ENCODE measurements at regions not wholly inside any gene's neighbourhood (a gene's known extent, or its start where the extent isn't known, plus 50 kb on each side); places are given as distances from the start of the nearest gene placed in this dataset.

DNA sequence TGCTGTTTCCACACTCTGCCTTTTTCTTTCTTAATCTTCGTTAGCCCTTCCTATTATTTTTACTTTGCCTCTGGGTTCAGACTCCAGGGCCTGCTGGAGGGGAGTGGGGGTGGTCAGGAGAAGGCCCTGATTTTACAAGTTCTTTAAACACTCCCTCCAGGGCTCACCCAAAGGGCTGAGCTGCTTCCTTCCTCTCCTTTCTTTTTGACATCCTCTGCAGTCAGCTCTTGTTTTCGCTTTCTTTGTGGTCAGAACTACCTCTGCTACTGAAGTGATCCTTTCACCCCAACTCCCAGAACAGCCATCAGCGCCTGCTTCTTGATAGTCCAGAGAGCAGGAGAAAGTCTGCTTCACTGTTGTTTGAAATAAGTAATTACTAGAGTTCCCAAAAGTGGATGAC is 925.7 kb downstream of the EPHA4 start:
- in situ Hi-C loops (cut with MboI; ENCODE audit: low pct_unique_long_range_greater_than_20kb, low sequenced_read_pairs, unreplicated experiment): no loop called here
- TF ChIP-seq CTCF (IDR thresholded peaks at IDR 0.05; ENCODE audit: extremely low read depth, insufficient read depth, missing control alignments): no peak
- no peak for DNase-seq (ENCODE audit: low spot score)

DNA sequence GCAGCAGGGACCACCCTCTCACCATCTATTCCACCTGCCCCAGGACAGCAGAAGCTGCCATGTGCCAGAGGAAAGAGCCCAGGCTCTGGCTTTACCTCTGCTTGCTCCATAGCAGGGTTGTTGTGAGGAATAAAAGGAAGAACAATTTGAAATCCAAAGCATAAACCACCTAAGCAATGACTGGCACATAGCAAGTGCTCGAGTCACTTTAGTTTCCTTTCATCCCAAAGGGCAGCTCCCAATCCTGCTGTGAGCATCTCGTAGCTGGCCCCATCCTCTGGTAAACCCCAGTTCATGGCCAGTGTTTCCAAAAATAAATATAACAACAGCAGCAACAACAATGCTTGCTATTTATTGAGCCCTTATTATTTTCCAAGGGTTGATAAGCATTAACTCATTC is 923.5 kb downstream of the EPHA4 start:
- DNase-seq (ENCODE audit: low spot score): no peak
- in situ Hi-C loops (cut with MboI; ENCODE audit: low pct_unique_long_range_greater_than_20kb, low sequenced_read_pairs, unreplicated experiment): no loop called here
- TF ChIP-seq CTCF (IDR thresholded peaks at IDR 0.05; ENCODE audit: extremely low read depth, insufficient read depth, missing control alignments): no peak

DNA sequence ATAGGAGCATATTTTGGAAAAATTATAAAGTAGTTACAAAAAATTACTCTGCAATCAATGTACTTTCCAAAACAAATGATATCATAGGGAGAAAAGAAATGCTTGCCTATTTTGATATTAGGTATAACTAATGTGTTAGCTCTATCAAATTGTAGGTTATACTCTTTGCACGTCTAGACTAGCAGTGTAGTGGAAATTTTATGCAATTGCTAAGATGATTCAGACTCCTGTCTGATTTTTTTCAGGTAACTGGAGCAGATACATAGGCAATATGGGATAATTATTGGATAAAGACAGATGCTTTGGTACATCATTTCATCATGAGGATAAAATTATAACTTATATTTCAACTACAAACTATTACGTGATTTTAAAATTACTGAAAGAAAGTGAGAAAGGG is 918.3 kb downstream of the EPHA4 start:
- TF ChIP-seq CTCF (IDR thresholded peaks at IDR 0.05; ENCODE audit: extremely low read depth, insufficient read depth, missing control alignments): no peak
- in situ Hi-C loops (cut with MboI; ENCODE audit: low pct_unique_long_range_greater_than_20kb, low sequenced_read_pairs, unreplicated experiment): no loop called here

GRCh38 chr2:220654322-220654721 is 917.8 kb downstream of the EPHA4 start:
- no peak for TF ChIP-seq CTCF (IDR thresholded peaks at IDR 0.05; ENCODE audit: extremely low read depth, insufficient read depth, missing control alignments)
- in situ Hi-C loops (cut with MboI; ENCODE audit: low pct_unique_long_range_greater_than_20kb, low sequenced_read_pairs, unreplicated experiment): no loop called here

More for the DNA sequence above, 918.3 kb downstream of the EPHA4 start:
- DNase-seq (ENCODE audit: low spot score): no peak

DNA sequence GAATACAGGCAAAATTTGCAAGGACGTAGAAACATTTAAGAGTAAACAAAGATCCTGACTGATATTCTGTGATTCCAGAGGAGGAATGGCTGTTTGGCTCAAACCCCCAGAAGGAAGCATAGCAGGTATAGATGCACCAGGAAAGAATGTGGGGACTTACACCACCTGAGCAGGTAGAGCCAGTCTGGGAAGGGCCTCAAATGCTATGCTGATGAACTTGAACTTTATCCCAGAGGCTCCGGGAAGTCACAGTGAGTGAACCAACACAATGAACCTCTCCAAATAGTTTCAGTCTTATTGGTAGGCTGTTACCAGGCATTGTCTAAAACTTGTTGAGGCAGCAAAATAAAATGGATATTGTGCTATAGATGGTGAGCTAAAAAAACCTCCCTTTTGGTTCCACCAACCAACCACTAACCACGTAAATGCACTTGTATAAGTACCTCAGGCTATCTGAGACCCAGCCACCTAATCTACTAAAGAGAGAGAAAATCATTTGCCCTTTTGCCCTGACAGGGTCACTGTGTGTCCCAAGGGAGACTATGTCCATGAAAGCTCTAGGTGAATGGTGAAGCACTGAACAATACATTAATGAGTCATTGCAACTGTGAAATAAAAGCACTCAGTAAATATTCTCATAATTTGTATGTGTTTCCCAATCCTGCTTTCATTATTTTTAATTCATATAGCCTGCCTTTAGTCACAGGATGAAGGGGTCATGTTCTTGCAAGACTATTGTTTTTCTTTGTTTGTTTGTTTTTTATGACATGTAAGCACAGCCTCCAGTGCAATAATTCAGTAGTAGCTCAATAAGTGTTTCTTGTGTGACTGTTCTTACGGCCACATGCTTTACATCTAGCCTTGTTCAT is 911.6 kb downstream of the EPHA4 start:
- no peak for DNase-seq (ENCODE audit: low spot score)
- no peak for TF ChIP-seq CTCF (IDR thresholded peaks at IDR 0.05; ENCODE audit: extremely low read depth, insufficient read depth, missing control alignments)
- in situ Hi-C loops (cut with MboI; ENCODE audit: low pct_unique_long_range_greater_than_20kb, low sequenced_read_pairs, unreplicated experiment): no loop called here

More at GRCh38 chr2:220654322-220654721, 917.8 kb downstream of the EPHA4 start:
- no peak for DNase-seq (ENCODE audit: low spot score)

GRCh38 chr2:220662431-220662830 is 909.7 kb downstream of the EPHA4 start:
- TF ChIP-seq CTCF (IDR thresholded peaks at IDR 0.05; ENCODE audit: extremely low read depth, insufficient read depth, missing control alignments): no peak
- in situ Hi-C loops (cut with MboI; ENCODE audit: low pct_unique_long_range_greater_than_20kb, low sequenced_read_pairs, unreplicated experiment): no loop called here
- no peak for DNase-seq (ENCODE audit: low spot score)
